Lower leg skin (tissue), 4 donors: ENCODE measurements at regions not wholly inside any gene's neighbourhood (a gene's known extent, or its start where the extent isn't known, plus 50 kb on each side); places are given as distances from the start of the nearest gene placed in this dataset.
"Not testable (repeated sequence)": the region's sequence is repeated elsewhere in the genome, so short reads cannot be mapped to it uniquely, and the experiment has no call there.

Source experiments
- DNase-seq, 2 donors: peaks; one replicate each; pipeline ENCODE4 v3.0.0-alpha.2; 2019; ENCODE audit warnings: low spot score in 2 of 2
- H3K4me3 ChIP-seq: fragments of 200-600 bp; sonication (generic); 2 replicates; pipeline ENCODE4 v1.5.1; 2017; ENCODE audit warnings: mild to moderate bottlenecking, low read depth; ENCODE audit not compliant: poor library complexity, severe bottlenecking
- CTCF ChIP-seq, 3 donors: fragments of 450-650 bp; IDR thresholded peaks; one replicate each; pipeline ENCODE4 v1.5.1; 2016; ENCODE audit warnings: antibody characterized with exemption in 3 of 3, mild to moderate bottlenecking in 3 of 3, moderate library complexity in 2 of 3
- POLR2A ChIP-seq, 2 donors: fragments of 450-650 bp; IDR thresholded peaks; one replicate each; pipeline ENCODE4 v1.6.1; 2016 to 2017; ENCODE audit warnings: antibody characterized with exemption in 2 of 2, mild to moderate bottlenecking in 1 of 2, moderate library complexity in 1 of 2
- whole genome bisulfite sequencing, 2 donors: methylation state at CpG; one replicate each; pipeline ENCODE4 v1.1.5; 2018; 5-methylcytosine and 5-hydroxymethylcytosine counted together
- intact Hi-C: fragments of 100-400 bp; cut with DNase I; formaldehyde crosslinking; loops from one replicate; pipeline ENCODE4 v1.15.0; 2023; ENCODE audit warnings: low total_unique reads

DNA sequence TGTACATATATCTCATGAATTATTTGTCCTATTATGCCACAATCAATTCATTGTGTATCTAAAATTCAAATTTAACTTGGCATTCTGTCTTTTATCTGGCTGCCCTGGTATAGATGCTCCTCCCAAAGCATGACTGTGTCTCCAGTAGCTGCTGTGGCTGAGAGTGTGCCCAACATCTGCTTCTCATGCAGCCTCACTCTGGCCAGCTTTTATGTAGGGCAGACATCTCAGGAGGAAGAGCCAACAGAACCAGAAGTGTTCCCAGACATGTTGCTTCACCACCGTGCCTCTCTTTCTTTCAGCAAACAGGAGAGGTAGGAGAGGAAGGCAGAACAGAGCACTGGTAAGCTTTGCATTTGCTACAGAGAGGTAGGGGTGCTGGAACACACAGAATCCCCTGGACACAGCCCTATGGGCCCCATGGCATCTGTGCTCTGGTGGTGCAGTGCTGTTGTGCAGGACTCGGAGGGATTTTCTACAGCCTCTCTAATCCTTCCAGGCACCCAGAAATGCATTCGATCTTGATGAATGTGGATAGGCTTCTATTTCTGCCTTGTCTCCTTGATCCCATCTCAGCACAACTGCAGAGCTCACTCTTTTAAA lies 637.1 kb downstream of the UTRN start:
- intact Hi-C loops: loop anchor here (5.0 kb wide), 1 partner anchor 1085 kb away; no protein-coding TSS in a partner anchor
- no peak overlapping the region for H3K4me3 ChIP-seq
- TF ChIP-seq CTCF (IDR thresholded peaks at IDR 0.05) (no peak), POLR2A (IDR thresholded peaks at IDR 0.05) (no peak)
- DNase-seq: peak in 1 of 2 donors; percentile 19
- WGBS, 2 donors: 44 to 71% methylated on average over 3 of the region's 3 CpGs

- WGBS, 2 donors: 80 to 85% methylated on average over 5 of the region's 5 CpGs
- intact Hi-C loops: loop anchor here (5.0 kb wide), 1 partner anchor 1084 kb away; no protein-coding TSS in a partner anchor
- not testable (repeated sequence) for H3K4me3 ChIP-seq, DNase-seq
Measured at GRCh38 chr6:144922771-144923490, 637.8 kb downstream of the UTRN start.

DNA sequence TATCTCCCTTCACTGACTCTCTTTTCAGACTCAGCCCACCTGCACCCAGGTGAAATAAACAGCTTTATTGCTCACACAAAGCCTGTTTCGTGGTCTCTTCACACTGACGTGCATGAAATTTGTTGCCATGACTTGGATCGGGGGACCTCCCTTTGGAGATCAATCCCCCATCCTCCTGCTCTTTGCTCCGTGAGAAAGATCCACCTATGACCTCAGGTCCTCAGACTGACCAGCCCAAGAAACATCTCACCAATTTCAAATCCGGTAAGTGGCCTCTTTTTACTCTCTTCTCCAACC lies 638.3 kb downstream of the UTRN start:
- intact Hi-C loops: loop anchor here (5.0 kb wide), 1 partner anchor 1084 kb away; no protein-coding TSS in a partner anchor
- 86 to 92% methylated on average over 5 of the region's 5 CpGs for WGBS, 2 donors
- not testable (repeated sequence) for H3K4me3 ChIP-seq, DNase-seq

GRCh38 chr6:144928847-144929246 lies 643.7 kb downstream of the UTRN start:
- no peak for TF ChIP-seq POLR2A (IDR thresholded peaks at IDR 0.05)
- TF ChIP-seq CTCF (IDR thresholded peaks at IDR 0.05): no peak
- intact Hi-C loops: no loop called here
- WGBS, 2 donors: 83 to 92% methylated on average over 1 of the region's 1 CpG
- DNase-seq: no peak
- H3K4me3 ChIP-seq: no peak overlapping the region

DNA sequence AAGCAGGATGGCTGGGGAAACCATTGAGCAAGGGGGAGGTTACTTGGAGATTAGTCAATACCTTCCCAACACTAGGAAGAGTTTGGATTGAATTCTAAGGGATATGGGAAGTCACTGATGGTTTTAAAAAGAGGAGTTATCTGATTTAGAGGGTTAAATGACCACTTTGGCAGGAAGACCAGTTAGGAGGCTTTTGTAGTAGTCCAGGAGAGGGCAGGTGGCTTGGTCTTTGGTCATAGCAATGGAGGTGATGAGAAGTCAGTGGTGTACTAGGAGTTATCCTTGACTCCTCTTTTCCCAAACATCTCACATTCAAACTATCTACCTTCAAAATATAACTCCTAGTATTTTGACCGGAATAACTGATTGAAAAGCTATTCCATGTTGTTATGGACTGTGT lies 644.1 kb downstream of the UTRN start:
- intact Hi-C loops: no loop called here
- no peak for DNase-seq
- H3K4me3 ChIP-seq: no peak overlapping the region
- TF ChIP-seq CTCF (IDR thresholded peaks at IDR 0.05) (no peak), POLR2A (IDR thresholded peaks at IDR 0.05) (no peak)
- 93 to 97% methylated on average over 1 of the region's 1 CpG for WGBS, 2 donors

- intact Hi-C loops: loop anchor here (5.0 kb wide), 1 partner anchor 1184 kb away; no protein-coding TSS in a partner anchor
- peak in 1 of 2 donors; percentile 21 for DNase-seq
- 55 to 58% methylated on average over 6 of the region's 6 CpGs for WGBS, 2 donors
- TF ChIP-seq POLR2A (IDR thresholded peaks at IDR 0.05) (no peak), CTCF (IDR thresholded peaks at IDR 0.05) (no peak)
- no peak overlapping the region for H3K4me3 ChIP-seq
Measured at GRCh38 chr6:144931172-144932035, 646.3 kb downstream of the UTRN start.
